Loucy (cell line): ENCODE measurements at regions not wholly inside any gene's neighbourhood (a gene's known extent, or its start where the extent isn't known, plus 50 kb on each side); places are given as distances from the start of the nearest gene placed in this dataset.

ENCODE experiments used
- H2AFZ ChIP-seq: fragments of 200-600 bp; sonication (generic); 2 replicates; pipeline ENCODE4 v1.6.0; 2016; ENCODE audit warnings: antibody characterized with exemption, mild to moderate bottlenecking, low read length, moderate library complexity
- H3F3A ChIP-seq: fragments of 200-600 bp; 2 replicates; pipeline ENCODE4 v1.6.0; 2016; ENCODE audit warnings: antibody characterized with exemption, low read depth, mild to moderate bottlenecking
- H3K27me3 ChIP-seq: fragments of 200-600 bp; sonication (generic); 2 replicates; pipeline ENCODE4 v1.6.1; 2014; ENCODE audit warnings: low read length, mild to moderate bottlenecking; ENCODE audit not compliant: insufficient read depth, poor library complexity, severe bottlenecking
- H3K36me3 ChIP-seq: fragments of 200-600 bp; sonication (generic); 2 replicates; pipeline ENCODE4 v1.6.1; 2016; ENCODE audit warnings: low read length; ENCODE audit not compliant: insufficient read depth
- H3K4me1 ChIP-seq: fragments of 200-600 bp; sonication (generic); 2 replicates; pipeline ENCODE4 v1.5.1; 2014; ENCODE audit warnings: low read length, mild to moderate bottlenecking; ENCODE audit not compliant: insufficient read depth, poor library complexity, severe bottlenecking
- H3K4me2 ChIP-seq: fragments of 200-600 bp; sonication (generic); 2 replicates; pipeline ENCODE4 v1.6.0; 2014; ENCODE audit warnings: antibody characterized with exemption, low read length, low read depth, mild to moderate bottlenecking; ENCODE audit not compliant: poor library complexity, severe bottlenecking
- H3K4me3 ChIP-seq: fragments of 200-600 bp; sonication (generic); 2 replicates; pipeline ENCODE4 v1.5.1; 2014; ENCODE audit warnings: low read length, mild to moderate bottlenecking, mixed read lengths; ENCODE audit not compliant: poor library complexity, severe bottlenecking
- H3K79me2 ChIP-seq: fragments of 200-600 bp; sonication (generic); 2 replicates; pipeline ENCODE4 v1.6.1; 2014; ENCODE audit warnings: low read length; ENCODE audit not compliant: insufficient read depth
- H3K9ac ChIP-seq: fragments of 200-600 bp; sonication (generic); 2 replicates; pipeline ENCODE4 v1.6.0; 2014; ENCODE audit warnings: mild to moderate bottlenecking, low read depth, low read length, moderate library complexity; ENCODE audit not compliant: poor library complexity, severe bottlenecking
- H3K9me2 ChIP-seq: fragments of 200-600 bp; sonication (generic); replicated peaks from 2 replicates; pipeline ENCODE4 v1.6.1; 2016; ENCODE audit warnings: low read depth, low read length, mixed read lengths
- H3K9me3 ChIP-seq: fragments of 200-600 bp; sonication (generic); 2 replicates; pipeline ENCODE4 v1.6.1; 2014; ENCODE audit warnings: mild to moderate bottlenecking, antibody characterized with exemption, low read length, low read depth; ENCODE audit not compliant: insufficient read depth
- H4K20me1 ChIP-seq: fragments of 200-600 bp; sonication (generic); 2 replicates; pipeline ENCODE4 v1.6.0; 2014; ENCODE audit warnings: antibody characterized with exemption, low read length, mild to moderate bottlenecking; ENCODE audit not compliant: insufficient read depth, poor library complexity, severe bottlenecking
- EZH2phosphoT487 ChIP-seq: fragments of 200-600 bp; IDR thresholded peaks from 2 replicates; pipeline ENCODE4 v1.6.1; 2018; ENCODE audit warnings: antibody characterized with exemption, mild to moderate bottlenecking, moderate library complexity, borderline replicate concordance
- TF ChIP-seq, protein P1 (sequence below): fragments of 200-600 bp; sonication (generic); conservative IDR thresholded peaks from 2 replicates; pipeline ENCODE4 v1.5.1; 2014; ENCODE audit warnings: mild to moderate bottlenecking, antibody characterized with exemption, low read length

DNA sequence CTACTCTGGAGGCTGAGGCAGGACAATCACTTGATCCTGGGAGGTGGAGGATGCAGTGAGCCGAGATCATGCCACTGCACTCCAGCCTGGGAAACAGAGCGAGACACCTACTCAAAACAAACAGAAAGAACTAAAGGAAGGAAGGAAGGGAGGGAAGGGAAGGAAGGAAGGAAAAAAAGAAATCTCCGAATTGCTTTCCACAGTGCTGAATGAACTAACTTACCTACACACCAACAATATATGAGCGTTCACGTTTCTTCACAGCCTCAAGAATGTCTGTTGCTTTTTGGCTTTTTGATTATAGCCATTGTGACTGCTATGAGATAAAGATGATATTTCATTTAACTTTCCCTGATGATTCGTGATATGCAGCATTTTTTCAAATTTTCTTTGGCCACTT is 1343.7 kb downstream of the LRFN5 start:
- Histone ChIP-seq H3F3A (no peaks in the 10 kb centered on the region), H3K4me2 (no peak overlapping the region), H3K9me2 (no peaks in the 10 kb centered on the region), H3K9me3 (no peaks in the 10 kb centered on the region), H3K36me3 (no peaks in the 10 kb centered on the region), H3K79me2 (no peaks in the 10 kb centered on the region), H3K9ac (no peak overlapping the region), H3K4me3 (no peak overlapping the region), H3K27me3 (no peaks in the 10 kb centered on the region), H4K20me1 (no peaks in the 10 kb centered on the region), H3K4me1 (peaks cover 7% of the 10 kb centered on the region), H2AFZ (no peak overlapping the region)
- TF ChIP-seq EZH2phosphoT487 = no peak
- TF ChIP-seq, protein P1, sequence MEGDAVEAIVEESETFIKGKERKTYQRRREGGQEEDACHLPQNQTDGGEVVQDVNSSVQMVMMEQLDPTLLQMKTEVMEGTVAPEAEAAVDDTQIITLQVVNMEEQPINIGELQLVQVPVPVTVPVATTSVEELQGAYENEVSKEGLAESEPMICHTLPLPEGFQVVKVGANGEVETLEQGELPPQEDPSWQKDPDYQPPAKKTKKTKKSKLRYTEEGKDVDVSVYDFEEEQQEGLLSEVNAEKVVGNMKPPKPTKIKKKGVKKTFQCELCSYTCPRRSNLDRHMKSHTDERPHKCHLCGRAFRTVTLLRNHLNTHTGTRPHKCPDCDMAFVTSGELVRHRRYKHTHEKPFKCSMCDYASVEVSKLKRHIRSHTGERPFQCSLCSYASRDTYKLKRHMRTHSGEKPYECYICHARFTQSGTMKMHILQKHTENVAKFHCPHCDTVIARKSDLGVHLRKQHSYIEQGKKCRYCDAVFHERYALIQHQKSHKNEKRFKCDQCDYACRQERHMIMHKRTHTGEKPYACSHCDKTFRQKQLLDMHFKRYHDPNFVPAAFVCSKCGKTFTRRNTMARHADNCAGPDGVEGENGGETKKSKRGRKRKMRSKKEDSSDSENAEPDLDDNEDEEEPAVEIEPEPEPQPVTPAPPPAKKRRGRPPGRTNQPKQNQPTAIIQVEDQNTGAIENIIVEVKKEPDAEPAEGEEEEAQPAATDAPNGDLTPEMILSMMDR = no peak

DNA sequence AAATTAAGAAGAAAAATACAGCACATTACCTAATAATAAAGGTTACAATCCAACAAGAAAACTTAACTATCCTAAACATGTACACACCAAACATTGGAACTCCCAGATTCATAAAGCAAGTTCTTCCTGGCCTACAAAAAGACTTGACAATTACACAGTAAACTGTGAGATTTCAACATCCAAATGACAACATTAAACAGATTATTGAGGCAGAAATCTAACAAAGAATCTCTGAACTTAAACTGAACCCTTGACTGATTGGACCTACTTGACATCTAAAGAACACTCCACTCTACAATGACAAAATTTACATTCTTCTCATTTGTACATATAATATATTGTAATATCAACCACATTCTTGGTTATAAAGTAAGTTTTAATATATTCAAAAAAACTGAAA is 1341.3 kb downstream of the LRFN5 start:
- no peaks in the 10 kb centered on the region for H3K79me2 ChIP-seq
- no peak overlapping the region for H3K9ac ChIP-seq
- H4K20me1 ChIP-seq = no peaks in the 10 kb centered on the region
- no peaks in the 10 kb centered on the region for H3F3A ChIP-seq
- H2AFZ ChIP-seq = no peak overlapping the region
- no peaks in the 10 kb centered on the region for H3K27me3 ChIP-seq
- H3K9me2 ChIP-seq = no peaks in the 10 kb centered on the region
- H3K9me3 ChIP-seq = no peaks in the 10 kb centered on the region
- TF ChIP-seq, protein P1 = no peak
- no peak for TF ChIP-seq EZH2phosphoT487
- H3K4me3 ChIP-seq = no peak overlapping the region
- no peaks in the 10 kb centered on the region for H3K36me3 ChIP-seq
- H3K4me1 ChIP-seq = peaks cover 2% of the 10 kb centered on the region
- no peak overlapping the region for H3K4me2 ChIP-seq

DNA sequence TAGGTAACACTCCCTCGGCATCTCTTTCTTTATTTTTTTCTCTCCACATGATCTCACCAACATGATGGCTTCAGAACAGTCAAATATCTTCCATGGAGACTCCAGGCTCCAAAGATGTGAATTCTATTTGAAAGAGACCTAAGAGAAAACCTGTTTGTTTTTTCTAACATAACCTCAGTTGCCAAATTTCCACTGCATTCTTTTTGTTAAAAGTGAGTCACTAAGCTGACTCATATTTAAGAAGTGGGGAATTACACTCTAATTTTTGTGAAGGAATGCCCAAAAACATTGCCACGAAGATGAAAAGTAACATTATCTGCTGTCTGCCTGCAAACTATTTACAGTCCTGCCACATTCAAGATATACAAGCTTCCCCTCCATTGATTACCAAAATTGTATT is 1337.6 kb downstream of the LRFN5 start:
- no peaks in the 10 kb centered on the region for H3K9me2 ChIP-seq
- no peaks in the 10 kb centered on the region for H3K27me3 ChIP-seq
- H2AFZ ChIP-seq = no peak overlapping the region
- no peak overlapping the region for H3K4me3 ChIP-seq
- no peak overlapping the region for H3K9ac ChIP-seq
- H3K4me2 ChIP-seq = no peak overlapping the region
- no peak for TF ChIP-seq EZH2phosphoT487
- TF ChIP-seq, protein P1 = no peak
- H3K79me2 ChIP-seq = no peaks in the 10 kb centered on the region
- no peaks in the 10 kb centered on the region for H3F3A ChIP-seq
- H3K4me1 ChIP-seq = no peaks in the 10 kb centered on the region
- no peaks in the 10 kb centered on the region for H3K9me3 ChIP-seq
- H4K20me1 ChIP-seq = no peaks in the 10 kb centered on the region
- H3K36me3 ChIP-seq = no peaks in the 10 kb centered on the region
